IMR-90 (cell line): ENCODE measurements at regions not wholly inside any gene's neighbourhood (a gene's known extent, or its start where the extent isn't known, plus 50 kb on each side); places are given as distances from the start of the nearest gene placed in this dataset.

Source experiments
- ATAC-seq: fragments of 200-7000 bp; cut with Tn5 transposase; 2 replicates; pipeline ENCODE4 v1.9.1; 2020; ENCODE audit warnings: low read depth, mild to moderate bottlenecking, moderate library complexity
- BruUV-seq: library from RNA; stranded (reverse); fragments of 400-500 nt; replicated peaks from 2 replicates; lab custom pipeline; 2021; lab: Mats Ljungman, UMichigan
- CTCF ChIA-PET: fragments of 300-600 bp; formaldehyde crosslinking; extraction: SDS; loops from one replicate; lab custom pipeline; 2021; ENCODE audit warnings: antibody characterized with exemption; lab: Yijun Ruan, JAX
- POLR2A ChIA-PET: fragments of 300-600 bp; sonication (Branson Sonifier 250); formaldehyde crosslinking; loops from one replicate; lab custom pipeline; 2022; ENCODE audit warnings: antibody characterized with exemption; ENCODE audit not compliant: unreplicated experiment; lab: Charles Lee
- DNase-seq: peaks from one replicate; pipeline ENCODE4 v3.0.0; 2013
- H2AFZ ChIP-seq: replicated peaks from 2 replicates; pipeline ENCODE3; 2013; ENCODE audit warnings: low read length, mild to moderate bottlenecking; ENCODE audit not compliant: poor library complexity
- H2AK5ac ChIP-seq: 2 replicates; pipeline ENCODE4 v1.6.1; 2013; ENCODE audit warnings: low read depth, low read length, inconsistent platforms
- H2AK9ac ChIP-seq: replicated peaks from 2 replicates; pipeline ENCODE3; 2013; ENCODE audit warnings: mild to moderate bottlenecking, low read depth, low read length, moderate library complexity; ENCODE audit not compliant: poor library complexity
- H2BK120ac ChIP-seq: 2 replicates; pipeline ENCODE4 v1.6.1; 2013; ENCODE audit warnings: low read depth, low read length, inconsistent platforms
- H2BK15ac ChIP-seq: 3 replicates; pipeline ENCODE4 v1.6.1; 2013; ENCODE audit warnings: low read depth, low read length, inconsistent platforms
- H2BK20ac ChIP-seq: 2 replicates; pipeline ENCODE4 v1.6.1; 2013; ENCODE audit warnings: low read depth, mild to moderate bottlenecking, inconsistent platforms, low read length, moderate library complexity
- H2BK5ac ChIP-seq: 2 replicates; pipeline ENCODE4 v1.6.1; 2013; ENCODE audit warnings: mild to moderate bottlenecking, low read depth, low read length, inconsistent platforms; ENCODE audit not compliant: poor library complexity, severe bottlenecking
- H3K14ac ChIP-seq: replicated peaks from 2 replicates; pipeline ENCODE4 v1.6.1; 2013; ENCODE audit warnings: low read depth, low read length, inconsistent platforms
- H3K18ac ChIP-seq: 2 replicates; pipeline ENCODE4 v1.6.1; 2013; ENCODE audit warnings: low read depth, low read length, control low read depth
- H3K23ac ChIP-seq: 2 replicates; pipeline ENCODE4 v1.6.1; 2013; ENCODE audit warnings: low read depth, low read length, inconsistent platforms
- H3K27ac ChIP-seq: 2 replicates; pipeline ENCODE4 v1.5.1; 2013; ENCODE audit warnings: mild to moderate bottlenecking, control low read depth, low read length; ENCODE audit not compliant: insufficient read depth
- H3K27me3 ChIP-seq: 2 replicates; pipeline ENCODE4 v1.6.1; 2013; ENCODE audit warnings: low read length; ENCODE audit not compliant: control insufficient read depth, insufficient read depth
- H3K36me3 ChIP-seq: 2 replicates; pipeline ENCODE4 v1.6.1; 2013; ENCODE audit warnings: low read length, mixed read lengths; ENCODE audit not compliant: control insufficient read depth, insufficient read depth
- H3K4ac ChIP-seq: 2 replicates; pipeline ENCODE4 v1.6.1; 2013; ENCODE audit warnings: low read depth, low read length, inconsistent platforms
- H3K4me1 ChIP-seq: 2 replicates; pipeline ENCODE4 v1.6.1; 2013; ENCODE audit warnings: low read length, mixed read lengths; ENCODE audit not compliant: control insufficient read depth, insufficient read depth
- H3K4me2 ChIP-seq: 2 replicates; pipeline ENCODE4 v1.6.1; 2013; ENCODE audit warnings: low read depth, mild to moderate bottlenecking, control low read depth, low read length, moderate library complexity
- H3K4me3 ChIP-seq: 2 replicates; pipeline ENCODE4 v1.5.1; 2013; ENCODE audit warnings: low read depth, mild to moderate bottlenecking, control low read depth, low read length, moderate library complexity; ENCODE audit not compliant: insufficient read depth
- H3K56ac ChIP-seq: 2 replicates; pipeline ENCODE4 v1.6.1; 2013; ENCODE audit warnings: low read length, inconsistent platforms; ENCODE audit not compliant: insufficient read depth; ENCODE audit errors: extremely low read depth
- H3K79me1 ChIP-seq, 2 experiments: 2 replicates each; pipeline ENCODE4 v1.6.1; 2013; ENCODE audit warnings: low read length in 2 of 2, inconsistent platforms in 1 of 2, low read depth in 1 of 2
- H3K9ac ChIP-seq: 2 replicates; pipeline ENCODE4 v1.6.1; 2013; ENCODE audit warnings: low read depth, low read length, control low read depth
- H3K9me1 ChIP-seq: 2 replicates; pipeline ENCODE4 v1.6.1; 2013; ENCODE audit warnings: low read length, inconsistent platforms; ENCODE audit not compliant: insufficient read depth
- H3K9me3 ChIP-seq: 2 replicates; pipeline ENCODE4 v1.6.1; 2013; ENCODE audit warnings: low read length; ENCODE audit not compliant: control insufficient read depth, insufficient read depth
- H4K20me1 ChIP-seq: 2 replicates; pipeline ENCODE4 v1.6.1; 2013; ENCODE audit warnings: low read length, inconsistent platforms; ENCODE audit not compliant: insufficient read depth
- H4K5ac ChIP-seq: 2 replicates; pipeline ENCODE4 v1.6.1; 2013; ENCODE audit warnings: mild to moderate bottlenecking, low read depth, low read length, control low read depth
- H4K8ac ChIP-seq, 2 experiments: 2 replicates each; pipeline ENCODE4 v1.6.1; 2013; ENCODE audit warnings: low read depth in 2 of 2, low read length in 2 of 2, control low read depth in 1 of 2, inconsistent platforms in 1 of 2
- H4K91ac ChIP-seq: 2 replicates; pipeline ENCODE4 v1.6.1; 2013; ENCODE audit warnings: low read depth, low read length, inconsistent platforms; ENCODE audit not compliant: insufficient read depth
- BHLHE40 ChIP-seq: fragments of 150-350 bp; IDR thresholded peaks from 2 replicates; pipeline ENCODE4 v1.6.1; 2016; ENCODE audit warnings: mild to moderate bottlenecking, low read depth, low read length
- CEBPB ChIP-seq: IDR thresholded peaks from 2 replicates; pipeline ENCODE4 v1.6.1; 2012; ENCODE audit warnings: low read depth, low read length, improper control_type of control experiment
- CHD1 ChIP-seq: IDR thresholded peaks from 2 replicates; pipeline ENCODE4 v1.6.1; 2012; ENCODE audit warnings: low read depth, low read length, improper control_type of control experiment
- FOS ChIP-seq: fragments of 150-350 bp; IDR thresholded peaks from 2 replicates; pipeline ENCODE4 v1.6.1; 2016; ENCODE audit warnings: low read depth, low read length
- MAFK ChIP-seq: IDR thresholded peaks from 2 replicates; pipeline ENCODE4 v1.6.1; 2012; ENCODE audit warnings: low read depth, low read length, improper control_type of control experiment
- MAZ ChIP-seq: IDR thresholded peaks from 2 replicates; pipeline ENCODE4 v1.6.1; 2012; ENCODE audit warnings: low read depth, mild to moderate bottlenecking, low read length, improper control_type of control experiment, moderate library complexity, borderline replicate concordance
- MXI1 ChIP-seq: IDR thresholded peaks from 2 replicates; pipeline ENCODE4 v1.6.1; 2012; ENCODE audit warnings: low read depth, mild to moderate bottlenecking, low read length, moderate library complexity, borderline replicate concordance
- NFE2L2 ChIP-seq: fragments of 150-350 bp; IDR thresholded peaks from 2 replicates; pipeline ENCODE4 v1.6.1; 2016; ENCODE audit warnings: low read depth, mild to moderate bottlenecking, low read length
- POLR2A ChIP-seq: IDR thresholded peaks from 2 replicates; pipeline ENCODE4 v1.6.1; 2012; ENCODE audit warnings: mild to moderate bottlenecking, low read depth, low read length
- RAD21 ChIP-seq: IDR thresholded peaks from 2 replicates; pipeline ENCODE4 v1.6.1; 2012; ENCODE audit warnings: low read length, improper control_type of control experiment
- RCOR1 ChIP-seq: IDR thresholded peaks from 2 replicates; pipeline ENCODE4 v1.6.1; 2012; ENCODE audit warnings: mild to moderate bottlenecking, low read length, improper control_type of control experiment; ENCODE audit not compliant: insufficient replicate concordance
- RFX5 ChIP-seq: IDR thresholded peaks from 2 replicates; pipeline ENCODE4 v1.8.0; 2012; ENCODE audit warnings: low read depth, mild to moderate bottlenecking, low read length, moderate library complexity
- SMC3 ChIP-seq: fragments of 150-350 bp; IDR thresholded peaks from 2 replicates; pipeline ENCODE4 v1.6.1; 2016; ENCODE audit warnings: low read depth, mild to moderate bottlenecking, antibody characterized with exemption, low read length, moderate library complexity
- dilution Hi-C: fragments of 300-500 bp; cut with HindIII; formaldehyde crosslinking; loops from one replicate; pipeline ENCODE4 v1.14.3; 2018; ENCODE audit warnings: low sequenced_read_pairs; ENCODE audit not compliant: unreplicated experiment
- in situ Hi-C: fragments of 300-500 bp; cut with MboI; formaldehyde crosslinking; loops from 3 replicates; pipeline ENCODE4 v1.14.3; 2019; ENCODE audit warnings: low sequenced_read_pairs, inconsistent platforms, mixed read lengths
- intact Hi-C: fragments of 100-400 bp; cut with micrococcal nuclease; formaldehyde crosslinking; loops from 2 replicates; pipeline ENCODE4 v1.10.0; 2022
- TF ChIP-seq, protein P1 (sequence below): fragments of 150-350 bp; IDR thresholded peaks from 2 replicates; pipeline ENCODE4 v1.6.1; 2016; ENCODE audit warnings: low read depth, mild to moderate bottlenecking, low read length, moderate library complexity, borderline replicate concordance
- TF ChIP-seq, protein P2 (sequence below): fragments of 150-350 bp; IDR thresholded peaks from 2 replicates; pipeline ENCODE4 v1.6.1; 2017; ENCODE audit warnings: mild to moderate bottlenecking, antibody characterized with exemption, low read length, low read depth
- TF ChIP-seq, protein P3 (sequence below): conservative IDR thresholded peaks from 2 replicates; pipeline ENCODE4 v1.5.1; 2012; ENCODE audit warnings: mild to moderate bottlenecking, low read depth, low read length, improper control_type of control experiment

DNA sequence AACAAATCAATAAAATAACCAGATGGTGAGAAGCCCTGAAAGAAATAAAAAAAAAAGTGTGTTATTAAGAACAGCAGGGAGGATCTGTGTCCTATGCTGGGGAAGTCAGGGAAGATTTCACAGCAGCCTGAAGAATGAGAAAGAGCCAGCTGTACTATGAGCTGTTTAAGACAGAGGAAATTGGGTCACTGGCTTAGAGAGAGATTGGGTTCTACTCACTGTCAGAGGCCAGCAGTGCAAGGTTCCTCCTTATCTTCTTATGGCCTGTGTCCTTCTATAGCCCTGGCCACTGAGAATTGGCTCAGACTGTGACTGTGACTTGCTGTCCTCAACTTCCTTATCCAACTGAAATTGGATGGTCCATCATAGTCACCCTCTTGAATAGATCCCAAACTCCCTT lies 54.8 kb upstream of the FDX1 start:
- ATAC-seq (no peak), DNase-seq (no peak)
- Histone ChIP-seq H3K14ac (no peak overlapping the region), H3K56ac (no peak overlapping the region), H2AK5ac (no peak overlapping the region), H3K4me2 (no peak overlapping the region), H4K20me1 (no peaks in the 10 kb centered on the region), H3K4ac (no peak overlapping the region), H2AFZ (no peak overlapping the region), H2BK120ac (no peak overlapping the region), H4K91ac (no peak overlapping the region), H3K27ac (no peak overlapping the region), H3K9me3 (no peaks in the 10 kb centered on the region), H2AK9ac (no peak overlapping the region), H3K36me3 (no peaks in the 10 kb centered on the region), H3K9me1 (peaks cover 4% of the 10 kb centered on the region; the same call in 1 of the 2 replicates), H3K4me1 (peaks cover 6% of the 10 kb centered on the region), H3K27me3 (no peaks in the 10 kb centered on the region), H2BK5ac (no peak overlapping the region), H4K5ac (no peak overlapping the region), H3K9ac (no peak overlapping the region), H3K23ac (no peak overlapping the region), H3K79me1 (no peaks in the 10 kb centered on the region), H3K4me3 (no peak overlapping the region), H2BK20ac (no peak overlapping the region), H2BK15ac (no peak overlapping the region), H4K8ac (no peak overlapping the region), H3K18ac (no peak overlapping the region)
- ChIA-PET CTCF (interaction anchor here (1.0 kb wide), 1 partner anchor 173 kb away, joined by 4 read pairs; no protein-coding TSS in a partner anchor), POLR2A (interaction anchor here (0.6 kb wide), 1 partner anchor 813 kb away, joined by 3 read pairs; no protein-coding TSS in a partner anchor)
- in situ Hi-C loops, result loop anchor here (5.0 to 25.0 kb wide), 3 partner anchors 173 to 513 kb away; no protein-coding TSS in a partner anchor
- dilution Hi-C loops, result no loop called here
- BruUV-seq, result no TSS peak
- intact Hi-C loops, result loop anchor here (5.0 kb wide), 2 partner anchors 57 to 523 kb away; no protein-coding TSS in a partner anchor
- TF ChIP-seq, protein P1, sequence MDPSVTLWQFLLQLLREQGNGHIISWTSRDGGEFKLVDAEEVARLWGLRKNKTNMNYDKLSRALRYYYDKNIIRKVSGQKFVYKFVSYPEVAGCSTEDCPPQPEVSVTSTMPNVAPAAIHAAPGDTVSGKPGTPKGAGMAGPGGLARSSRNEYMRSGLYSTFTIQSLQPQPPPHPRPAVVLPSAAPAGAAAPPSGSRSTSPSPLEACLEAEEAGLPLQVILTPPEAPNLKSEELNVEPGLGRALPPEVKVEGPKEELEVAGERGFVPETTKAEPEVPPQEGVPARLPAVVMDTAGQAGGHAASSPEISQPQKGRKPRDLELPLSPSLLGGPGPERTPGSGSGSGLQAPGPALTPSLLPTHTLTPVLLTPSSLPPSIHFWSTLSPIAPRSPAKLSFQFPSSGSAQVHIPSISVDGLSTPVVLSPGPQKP, result no peak
- TF ChIP-seq BHLHE40, result no peak
- no peak for TF ChIP-seq RFX5
- TF ChIP-seq NFE2L2, result no peak
- TF ChIP-seq MXI1, result no peak
- TF ChIP-seq RAD21, result no peak
- TF ChIP-seq MAFK, result no peak
- no peak for TF ChIP-seq POLR2A
- no peak for TF ChIP-seq FOS
- TF ChIP-seq, protein P2, sequence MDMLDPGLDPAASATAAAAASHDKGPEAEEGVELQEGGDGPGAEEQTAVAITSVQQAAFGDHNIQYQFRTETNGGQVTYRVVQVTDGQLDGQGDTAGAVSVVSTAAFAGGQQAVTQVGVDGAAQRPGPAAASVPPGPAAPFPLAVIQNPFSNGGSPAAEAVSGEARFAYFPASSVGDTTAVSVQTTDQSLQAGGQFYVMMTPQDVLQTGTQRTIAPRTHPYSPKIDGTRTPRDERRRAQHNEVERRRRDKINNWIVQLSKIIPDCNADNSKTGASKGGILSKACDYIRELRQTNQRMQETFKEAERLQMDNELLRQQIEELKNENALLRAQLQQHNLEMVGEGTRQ, result no peak
- TF ChIP-seq RCOR1, result no peak
- TF ChIP-seq MAZ, result no peak
- TF ChIP-seq CHD1, result no peak
- TF ChIP-seq, protein P3, sequence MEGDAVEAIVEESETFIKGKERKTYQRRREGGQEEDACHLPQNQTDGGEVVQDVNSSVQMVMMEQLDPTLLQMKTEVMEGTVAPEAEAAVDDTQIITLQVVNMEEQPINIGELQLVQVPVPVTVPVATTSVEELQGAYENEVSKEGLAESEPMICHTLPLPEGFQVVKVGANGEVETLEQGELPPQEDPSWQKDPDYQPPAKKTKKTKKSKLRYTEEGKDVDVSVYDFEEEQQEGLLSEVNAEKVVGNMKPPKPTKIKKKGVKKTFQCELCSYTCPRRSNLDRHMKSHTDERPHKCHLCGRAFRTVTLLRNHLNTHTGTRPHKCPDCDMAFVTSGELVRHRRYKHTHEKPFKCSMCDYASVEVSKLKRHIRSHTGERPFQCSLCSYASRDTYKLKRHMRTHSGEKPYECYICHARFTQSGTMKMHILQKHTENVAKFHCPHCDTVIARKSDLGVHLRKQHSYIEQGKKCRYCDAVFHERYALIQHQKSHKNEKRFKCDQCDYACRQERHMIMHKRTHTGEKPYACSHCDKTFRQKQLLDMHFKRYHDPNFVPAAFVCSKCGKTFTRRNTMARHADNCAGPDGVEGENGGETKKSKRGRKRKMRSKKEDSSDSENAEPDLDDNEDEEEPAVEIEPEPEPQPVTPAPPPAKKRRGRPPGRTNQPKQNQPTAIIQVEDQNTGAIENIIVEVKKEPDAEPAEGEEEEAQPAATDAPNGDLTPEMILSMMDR, result no peak
- no peak for TF ChIP-seq SMC3
- no peak for TF ChIP-seq CEBPB
